ENCODE measurements at regions not wholly inside any gene's neighbourhood (a gene's known extent, or its start where the extent isn't known, plus 50 kb on each side); places are given as distances from the start of the nearest gene placed in this dataset.

- TF ChIP-seq CTCF (IDR thresholded peaks at IDR 0.05; ENCODE audit: low read length), result no peak
- no peak for TF ChIP-seq EZH2 (IDR thresholded peaks at IDR 0.05; ENCODE audit: borderline replicate concordance, low read length)
These were observed 51.2 kb upstream of the PCBD1 start for GRCh38 chr10:70939441-70940003.
